ENCODE measurements at regions not wholly inside any gene's neighbourhood (a gene's known extent, or its start where the extent isn't known, plus 50 kb on each side); places are given as distances from the start of the nearest gene placed in this dataset.

- ATAC-seq (no peak), DNase-seq (no peak)
- intact Hi-C loops (cut with DNase I, micrococcal nuclease): no loop called here
Observed at GRCh38 chr6:156725712-156726111, 51.5 kb upstream of the ARID1B start.

- intact Hi-C loops (cut with DNase I, micrococcal nuclease): no loop called here
- peak; percentile 44 to 55 for DNase-seq
- peak; percentile 50 for ATAC-seq
Observed at GRCh38 chr6:156720691-156721685, 56.2 kb upstream of the ARID1B start.

GRCh38 chr6:156719720-156720563, 57.2 kb upstream of the ARID1B start:
- DNase-seq (peak; percentile 97 to 98), ATAC-seq (peak; percentile 93)
- intact Hi-C loops (cut with DNase I, micrococcal nuclease): no loop called here

- intact Hi-C loops (cut with DNase I, micrococcal nuclease): no loop called here
- ATAC-seq: peak; percentile 13
- DNase-seq: peak; percentile 43 to 53
Observed at GRCh38 chr6:156719395-156719719, 57.8 kb upstream of the ARID1B start.

GRCh38 chr6:156718647-156719394, 58.4 kb upstream of the ARID1B start:
- peak; percentile 24 to 35 for DNase-seq
- intact Hi-C loops (cut with DNase I, micrococcal nuclease): no loop called here
- no peak for ATAC-seq

GRCh38 chr6:156717542-156717941, 59.6 kb upstream of the ARID1B start:
- intact Hi-C loops (cut with DNase I, micrococcal nuclease): no loop called here

GRCh38 chr6:156715839-156716238, 61.3 kb upstream of the ARID1B start:
- intact Hi-C loops (cut with DNase I, micrococcal nuclease): no loop called here
- DNase-seq (no peak), ATAC-seq (no peak)

More at GRCh38 chr6:156717542-156717941, 59.6 kb upstream of the ARID1B start:
- DNase-seq (no peak), ATAC-seq (no peak)

- intact Hi-C loops (cut with DNase I, micrococcal nuclease): no loop called here
- no peak for DNase-seq
- ATAC-seq: no peak
Observed at GRCh38 chr6:156713548-156713947, 63.6 kb upstream of the ARID1B start.

GRCh38 chr6:156710479-156710878, 66.7 kb upstream of the ARID1B start:
- ATAC-seq (no peak), DNase-seq (no peak)
- intact Hi-C loops (cut with DNase I, micrococcal nuclease): no loop called here

- DNase-seq (no peak), ATAC-seq (no peak)
- intact Hi-C loops (cut with DNase I, micrococcal nuclease): no loop called here
Observed at GRCh38 chr6:156707818-156708217, 69.4 kb upstream of the ARID1B start.

- DNase-seq (no peak), ATAC-seq (no peak)
- intact Hi-C loops (cut with DNase I, micrococcal nuclease): no loop called here
Observed at GRCh38 chr6:156703719-156704118, 73.5 kb upstream of the ARID1B start.

GRCh38 chr6:156701966-156702365, 75.2 kb upstream of the ARID1B start:
- no peak for DNase-seq
- no peak for ATAC-seq
- intact Hi-C loops (cut with DNase I, micrococcal nuclease): no loop called here

- ATAC-seq: no peak
- DNase-seq: no peak
- intact Hi-C loops (cut with DNase I, micrococcal nuclease): no loop called here
Observed at GRCh38 chr6:156700440-156701057, 76.6 kb upstream of the ARID1B start.

GRCh38 chr6:156699935-156700334, 77.2 kb upstream of the ARID1B start:
- DNase-seq (no peak), ATAC-seq (no peak)
- intact Hi-C loops (cut with DNase I, micrococcal nuclease): no loop called here

GRCh38 chr6:156699017-156699421, 78.2 kb upstream of the ARID1B start:
- intact Hi-C loops (cut with DNase I, micrococcal nuclease): no loop called here
- DNase-seq (no peak), ATAC-seq (peak; percentile 53)

GRCh38 chr6:156698239-156699016, 78.8 kb upstream of the ARID1B start:
- peak; percentile 73 for ATAC-seq
- intact Hi-C loops (cut with DNase I, micrococcal nuclease): no loop called here
- peak; percentile 51 to 56 for DNase-seq

GRCh38 chr6:156697225-156697830, 79.8 kb upstream of the ARID1B start:
- ATAC-seq: no peak
- intact Hi-C loops (cut with DNase I, micrococcal nuclease): no loop called here
- no peak for DNase-seq

GRCh38 chr6:156695742-156696141, 81.4 kb upstream of the ARID1B start:
- no peak for ATAC-seq
- no peak for DNase-seq
- intact Hi-C loops (cut with DNase I, micrococcal nuclease): no loop called here
